ENCODE measurements at regions not wholly inside any gene's neighbourhood (a gene's known extent, or its start where the extent isn't known, plus 50 kb on each side); places are given as distances from the start of the nearest gene placed in this dataset.

- TF ChIP-seq ZNF70 (CRISPR knock-in tag; IDR thresholded peaks at IDR 0.05) (no peak), ZNF8 (CRISPR knock-in tag; IDR thresholded peaks at IDR 0.05) (no peak), RARB (CRISPR knock-in tag; IDR thresholded peaks at IDR 0.05) (no peak), PATZ1 (CRISPR knock-in tag; IDR thresholded peaks at IDR 0.05; ENCODE audit: borderline replicate concordance) (no peak), ARNTL (CRISPR knock-in tag; IDR thresholded peaks at IDR 0.05; ENCODE audit: borderline replicate concordance, low read depth) (no peak), ESRRG (CRISPR knock-in tag; IDR thresholded peaks at IDR 0.05) (no peak), POU6F1 (CRISPR knock-in tag; IDR thresholded peaks at IDR 0.05; ENCODE audit: borderline replicate concordance, low read depth) (no peak), TCF4 (CRISPR knock-in tag; IDR thresholded peaks at IDR 0.05; ENCODE audit: borderline replicate concordance) (no peak), ZFP3 (CRISPR knock-in tag; IDR thresholded peaks at IDR 0.05) (no peak), GLIS3 (CRISPR knock-in tag; IDR thresholded peaks at IDR 0.05) (no peak), ZNF565 (CRISPR knock-in tag; conservative IDR thresholded peaks at IDR 0.05; ENCODE audit: low read depth) (no peak), TSHZ2 (CRISPR knock-in tag; IDR thresholded peaks at IDR 0.05) (no peak), CSDC2 (CRISPR knock-in tag; IDR thresholded peaks at IDR 0.05) (no peak), SNAI2 (CRISPR knock-in tag; IDR thresholded peaks at IDR 0.05) (no peak), PPARA (CRISPR knock-in tag; IDR thresholded peaks at IDR 0.05; ENCODE audit: borderline replicate concordance) (no peak), BACH2 (CRISPR knock-in tag; IDR thresholded peaks at IDR 0.05; ENCODE audit: borderline replicate concordance) (no peak), OSR1 (CRISPR knock-in tag; IDR thresholded peaks at IDR 0.05) (no peak), ZFP30 (CRISPR knock-in tag; IDR thresholded peaks at IDR 0.05) (no peak), TOX (CRISPR knock-in tag; IDR thresholded peaks at IDR 0.05; ENCODE audit: borderline replicate concordance) (no peak), ISL1 (CRISPR knock-in tag; IDR thresholded peaks at IDR 0.05) (no peak)
- ATAC-seq, result no peak
Measured at GRCh38 chr3:173304182-173304800, 93.3 kb upstream of the NLGN1 start.

GRCh38 chr3:173301647-173302046 lies 95.9 kb upstream of the NLGN1 start:
- no peak for TF ChIP-seq ZFP30 (CRISPR knock-in tag; IDR thresholded peaks at IDR 0.05)
- TF ChIP-seq CSRNP3 (CRISPR knock-in tag; IDR thresholded peaks at IDR 0.05), result no peak
- TF ChIP-seq ARNTL (CRISPR knock-in tag; IDR thresholded peaks at IDR 0.05; ENCODE audit: borderline replicate concordance, low read depth), result no peak
- ATAC-seq, result no peak

GRCh38 chr3:173289072-173289471 lies 108.5 kb upstream of the NLGN1 start:
- ATAC-seq, result no peak
- TF ChIP-seq ESRRG (CRISPR knock-in tag; IDR thresholded peaks at IDR 0.05), result no peak
- TF ChIP-seq POU6F1 (CRISPR knock-in tag; IDR thresholded peaks at IDR 0.05; ENCODE audit: borderline replicate concordance, low read depth), result no peak
- no peak for TF ChIP-seq OSR1 (CRISPR knock-in tag; IDR thresholded peaks at IDR 0.05)
- TF ChIP-seq ZC3H10 (CRISPR knock-in tag; IDR thresholded peaks at IDR 0.05), result no peak
- no peak for TF ChIP-seq SNAI2 (CRISPR knock-in tag; IDR thresholded peaks at IDR 0.05)
- no peak for TF ChIP-seq ISL1 (CRISPR knock-in tag; IDR thresholded peaks at IDR 0.05)
- TF ChIP-seq CREB5 (CRISPR knock-in tag; IDR thresholded peaks at IDR 0.05; ENCODE audit: low read depth), result no peak
- TF ChIP-seq ZNF70 (CRISPR knock-in tag; IDR thresholded peaks at IDR 0.05), result no peak
- no peak for TF ChIP-seq ZFP30 (CRISPR knock-in tag; IDR thresholded peaks at IDR 0.05)
- TF ChIP-seq CSDC2 (CRISPR knock-in tag; IDR thresholded peaks at IDR 0.05), result no peak
- no peak for TF ChIP-seq TSHZ2 (CRISPR knock-in tag; IDR thresholded peaks at IDR 0.05)
